ACC112 (cell line): ENCODE measurements at regions not wholly inside any gene's neighbourhood (a gene's known extent, or its start where the extent isn't known, plus 50 kb on each side); places are given as distances from the start of the nearest gene placed in this dataset.

Experiments
- H2AFZ ChIP-seq: fragments of 200-600 bp; sonication (generic); one replicate; pipeline ENCODE4 v1.6.0; 2017; ENCODE audit warnings: antibody characterized with exemption, low read length; ENCODE audit not compliant: unreplicated experiment
- H3K27ac ChIP-seq: fragments of 200-600 bp; sonication (generic); 2 replicates; pipeline ENCODE4 v1.5.1; 2014; ENCODE audit warnings: low read depth, mild to moderate bottlenecking, antibody characterized with exemption, low read length, moderate library complexity
- H3K27me3 ChIP-seq: fragments of 200-600 bp; sonication (generic); 2 replicates; pipeline ENCODE4 v1.6.1; 2014; ENCODE audit warnings: mild to moderate bottlenecking, antibody characterized with exemption, low read length, moderate library complexity, mixed read lengths; ENCODE audit not compliant: insufficient read depth
- H3K36me3 ChIP-seq: fragments of 200-600 bp; sonication (generic); 2 replicates; pipeline ENCODE4 v1.6.1; 2016; ENCODE audit warnings: mild to moderate bottlenecking, antibody characterized with exemption, low read length, moderate library complexity, mixed read lengths; ENCODE audit not compliant: insufficient read depth
- H3K4me1 ChIP-seq: fragments of 200-600 bp; sonication (generic); one replicate; pipeline ENCODE4 v1.6.1; 2016; ENCODE audit warnings: low read length, mixed read lengths; ENCODE audit not compliant: insufficient read depth, unreplicated experiment, control insufficient read depth
- H3K4me3 ChIP-seq: fragments of 200-600 bp; sonication (generic); 2 replicates; pipeline ENCODE4 v1.5.1; 2014; ENCODE audit warnings: mild to moderate bottlenecking, low read depth, low read length
- H3K79me2 ChIP-seq: fragments of 200-600 bp; sonication (generic); one replicate; pipeline ENCODE4 v1.6.0; 2016; ENCODE audit warnings: low read length; ENCODE audit not compliant: control insufficient read depth, unreplicated experiment, insufficient read depth

GRCh38 chr2:20931346-20931745 is 108.4 kb upstream of the LDAH start:
- Histone ChIP-seq H2AFZ (no peak overlapping the region), H3K4me1 (peaks cover 4% of the 10 kb centered on the region), H3K4me3 (no peak overlapping the region), H3K27ac (no peak overlapping the region), H3K27me3 (no peaks in the 10 kb centered on the region), H3K79me2 (no peaks in the 10 kb centered on the region), H3K36me3 (no peaks in the 10 kb centered on the region)

- no peak overlapping the region for H2AFZ ChIP-seq
Measured at GRCh38 chr2:20930928-20931327, 108.0 kb upstream of the LDAH start.

DNA sequence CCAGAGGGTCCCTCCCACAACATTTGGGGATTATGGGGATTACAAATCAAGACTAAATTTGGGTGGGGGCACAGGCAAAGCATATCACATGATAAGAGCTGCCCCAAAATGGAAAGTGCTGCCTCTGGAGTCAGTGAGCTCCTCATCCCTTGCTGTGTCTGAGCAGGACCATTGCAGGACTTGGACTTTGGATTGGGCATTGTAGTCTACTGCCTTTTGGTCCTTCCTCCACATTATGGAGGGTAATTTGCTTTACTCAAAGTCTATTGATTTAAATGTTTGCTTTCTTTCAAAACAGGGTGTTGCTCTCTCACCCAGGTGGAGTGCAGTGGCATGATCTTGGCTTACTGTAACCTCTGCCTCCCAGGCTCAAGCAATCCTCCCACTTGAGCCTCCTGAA is 106.8 kb upstream of the LDAH start:
- no peak overlapping the region for H3K27ac ChIP-seq
- H3K27me3 ChIP-seq = no peaks in the 10 kb centered on the region
- H2AFZ ChIP-seq = no peak overlapping the region

More at GRCh38 chr2:20930928-20931327, 108.0 kb upstream of the LDAH start:
- H3K36me3 ChIP-seq = no peaks in the 10 kb centered on the region
- no peaks in the 10 kb centered on the region for H3K79me2 ChIP-seq
- no peak overlapping the region for H3K27ac ChIP-seq
- H3K4me3 ChIP-seq = no peak overlapping the region
- no peaks in the 10 kb centered on the region for H3K27me3 ChIP-seq
- peaks cover 4% of the 10 kb centered on the region for H3K4me1 ChIP-seq

DNA sequence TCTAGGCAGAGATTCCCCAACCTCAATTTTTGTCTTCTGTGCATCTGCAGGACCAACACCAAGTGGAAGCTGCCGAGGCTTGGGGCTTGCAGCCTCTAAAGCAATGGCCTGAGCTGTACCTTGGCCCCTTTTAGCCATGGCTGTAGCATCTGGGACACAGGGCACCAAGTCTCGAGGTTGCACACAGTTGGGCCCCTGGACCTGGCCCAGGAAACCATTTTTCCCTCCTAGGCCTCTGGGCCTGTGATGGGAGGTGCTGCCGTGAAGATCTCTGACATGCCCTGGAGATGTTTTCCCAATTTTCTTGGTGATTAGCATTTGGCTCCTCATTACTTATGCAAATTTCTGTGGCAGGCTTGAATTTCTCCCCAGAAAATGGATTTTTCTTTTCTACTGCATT is 105.7 kb upstream of the LDAH start:
- H3K36me3 ChIP-seq = no peaks in the 10 kb centered on the region
- H3K4me1 ChIP-seq = peaks cover 4% of the 10 kb centered on the region
- H3K79me2 ChIP-seq = no peaks in the 10 kb centered on the region
- no peaks in the 10 kb centered on the region for H3K27me3 ChIP-seq
- H3K27ac ChIP-seq = no peak overlapping the region
- H3K4me3 ChIP-seq = no peak overlapping the region
- no peak overlapping the region for H2AFZ ChIP-seq

More for the DNA sequence above, 106.8 kb upstream of the LDAH start:
- no peaks in the 10 kb centered on the region for H3K36me3 ChIP-seq
- H3K4me3 ChIP-seq = no peak overlapping the region
- no peaks in the 10 kb centered on the region for H3K79me2 ChIP-seq
- H3K4me1 ChIP-seq = peaks cover 4% of the 10 kb centered on the region

DNA sequence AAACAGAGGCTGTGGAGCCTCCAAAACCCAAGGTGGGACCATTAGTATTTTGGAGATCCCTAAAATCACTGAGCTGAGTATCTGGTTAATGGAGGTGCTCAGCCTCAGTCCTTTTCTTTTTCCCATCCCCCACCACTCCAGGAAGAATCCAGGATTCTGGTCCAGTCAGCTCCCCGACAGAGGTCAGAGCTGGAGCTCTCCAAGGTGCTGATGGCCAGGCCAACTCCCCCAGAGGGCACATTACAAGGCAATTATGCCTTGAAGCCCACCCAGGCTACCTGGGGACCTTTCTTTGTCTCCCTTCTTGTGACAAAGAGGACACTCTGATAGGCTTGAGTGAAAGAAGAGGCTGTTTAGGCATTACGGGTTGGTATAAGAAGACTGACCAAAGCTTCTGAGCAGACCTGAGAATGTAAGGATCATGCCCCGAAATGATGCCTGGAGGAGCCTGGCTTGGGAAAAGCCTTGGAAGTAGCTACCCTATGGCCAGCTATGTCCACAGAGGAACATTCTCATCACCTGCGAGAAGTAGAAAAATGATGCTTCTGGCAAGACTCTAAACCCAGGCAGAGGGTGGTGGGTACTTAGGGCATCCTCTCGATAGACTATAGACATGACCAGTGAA is 102.5 kb upstream of the LDAH start:
- Histone ChIP-seq H2AFZ (no peak overlapping the region), H3K27ac (no peak overlapping the region), H3K4me1 (no peaks in the 10 kb centered on the region), H3K4me3 (no peak overlapping the region), H3K36me3 (no peaks in the 10 kb centered on the region), H3K79me2 (no peaks in the 10 kb centered on the region), H3K27me3 (no peaks in the 10 kb centered on the region)

- Histone ChIP-seq H3K27ac (no peak overlapping the region), H3K27me3 (no peaks in the 10 kb centered on the region)
Measured at GRCh38 chr2:20919297-20919800, 96.4 kb upstream of the LDAH start.

GRCh38 chr2:20917719-20918572 is 95.0 kb upstream of the LDAH start:
- Histone ChIP-seq H3K4me3 (peak overlapping the region; percentile 16; the same call in 1 of the 2 replicates), H3K27me3 (no peaks in the 10 kb centered on the region), H3K36me3 (no peaks in the 10 kb centered on the region), H3K79me2 (no peaks in the 10 kb centered on the region), H2AFZ (peak overlapping the region; percentile 32), H3K27ac (peak overlapping the region; percentile 13; the same call in 1 of the 2 replicates), H3K4me1 (peaks cover 14% of the 10 kb centered on the region)

More at GRCh38 chr2:20919297-20919800, 96.4 kb upstream of the LDAH start:
- peaks cover 14% of the 10 kb centered on the region for H3K4me1 ChIP-seq
- H3K4me3 ChIP-seq = no peak overlapping the region
- no peak overlapping the region for H2AFZ ChIP-seq
- no peaks in the 10 kb centered on the region for H3K79me2 ChIP-seq
- H3K36me3 ChIP-seq = no peaks in the 10 kb centered on the region

DNA sequence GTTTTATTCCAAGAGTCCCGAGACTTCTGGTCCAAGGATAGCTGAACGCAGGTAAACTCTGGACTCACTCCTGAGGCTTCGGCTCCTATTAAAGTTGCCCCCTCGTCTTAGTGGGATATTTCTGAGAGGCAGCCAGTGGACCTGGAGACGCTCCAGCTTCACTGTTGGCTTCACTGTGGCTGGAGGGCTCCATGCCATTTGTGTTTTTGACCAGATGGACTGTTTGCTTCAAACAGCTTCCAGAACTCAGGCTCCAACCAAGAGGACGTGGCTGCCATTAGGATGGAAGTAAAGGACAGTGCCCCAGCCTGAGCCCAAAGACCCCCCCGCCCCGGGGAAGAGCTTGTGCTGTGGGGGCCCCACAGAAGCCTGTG is 94.4 kb upstream of the LDAH start:
- Histone ChIP-seq H3K27ac (peak overlapping the region; percentile 13; the same call in 1 of the 2 replicates), H2AFZ (peak overlapping the region; percentile 32), H3K36me3 (no peaks in the 10 kb centered on the region), H3K27me3 (no peaks in the 10 kb centered on the region), H3K4me1 (peaks cover 14% of the 10 kb centered on the region), H3K79me2 (no peaks in the 10 kb centered on the region), H3K4me3 (peak overlapping the region; percentile 16; the same call in 1 of the 2 replicates)

GRCh38 chr2:20916604-20917286 is 93.8 kb upstream of the LDAH start:
- no peaks in the 10 kb centered on the region for H3K79me2 ChIP-seq
- H3K4me3 ChIP-seq = peak overlapping the region; percentile 16; the same call in 1 of the 2 replicates
- H2AFZ ChIP-seq = peak overlapping the region; percentile 32
- no peaks in the 10 kb centered on the region for H3K36me3 ChIP-seq
- peak overlapping the region; percentile 13; the same call in 1 of the 2 replicates for H3K27ac ChIP-seq
- 0 out of 2 replicates have a peak, but pooled peaks cover 3% of the 10 kb centered on the region for H3K27me3 ChIP-seq
- H3K4me1 ChIP-seq = peaks cover 14% of the 10 kb centered on the region

DNA sequence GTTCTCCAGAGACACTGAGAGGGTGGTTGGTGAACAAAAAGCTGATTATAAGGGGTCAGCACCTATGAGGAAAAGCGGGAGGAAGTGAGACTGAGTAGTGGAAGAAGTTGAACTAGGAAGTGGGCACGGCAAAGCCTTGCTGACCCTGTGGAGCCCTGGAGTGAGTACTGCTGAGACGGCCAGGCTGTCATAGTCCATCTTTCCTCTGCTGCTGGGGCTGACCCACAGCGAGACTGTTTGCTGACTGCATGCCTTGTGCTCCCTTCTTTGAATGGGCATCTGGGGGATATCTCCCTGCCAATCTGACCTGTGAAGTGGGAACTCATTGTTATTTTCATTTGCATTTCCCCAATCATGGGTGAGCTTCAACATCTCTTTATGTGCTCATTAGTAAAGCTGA is 92.4 kb upstream of the LDAH start:
- Histone ChIP-seq H3K4me3 (no peak overlapping the region), H3K4me1 (peaks cover 14% of the 10 kb centered on the region), H3K27me3 (0 out of 2 replicates have a peak, but pooled peaks cover 3% of the 10 kb centered on the region), H3K27ac (no peak overlapping the region), H3K79me2 (no peaks in the 10 kb centered on the region), H2AFZ (no peak overlapping the region), H3K36me3 (no peaks in the 10 kb centered on the region)
